OCI-LY1 (cell line): ENCODE measurements at regions not wholly inside any gene's neighbourhood (a gene's known extent, or its start where the extent isn't known, plus 50 kb on each side); places are given as distances from the start of the nearest gene placed in this dataset.

ENCODE experiments used
- H2AFZ ChIP-seq: fragments of 200-600 bp; sonication (generic), shearing (Covaris generic); 2 replicates; pipeline ENCODE4 v1.6.0; 2014; ENCODE audit warnings: antibody characterized with exemption, mild to moderate bottlenecking, low read length
- H3F3A ChIP-seq: fragments of 200-600 bp; sonication (generic), shearing (Covaris generic); 2 replicates; pipeline ENCODE4 v1.6.0; 2014; ENCODE audit warnings: mild to moderate bottlenecking, antibody characterized with exemption, low read length, moderate library complexity; ENCODE audit not compliant: insufficient read depth
- H3K27ac ChIP-seq: fragments of 200-600 bp; sonication (generic); 2 replicates; pipeline ENCODE4 v1.5.1; 2014; ENCODE audit warnings: low read length, mixed run types, mild to moderate bottlenecking, low read depth; ENCODE audit not compliant: poor library complexity, severe bottlenecking
- H3K27me3 ChIP-seq: fragments of 200-600 bp; sonication (generic); 2 replicates; pipeline ENCODE4 v1.6.0; 2014; ENCODE audit warnings: antibody characterized with exemption, mild to moderate bottlenecking, low read length, moderate library complexity; ENCODE audit not compliant: insufficient read depth
- H3K36me3 ChIP-seq: fragments of 200-600 bp; sonication (generic); 2 replicates; pipeline ENCODE4 v1.6.1; 2014; ENCODE audit warnings: mild to moderate bottlenecking, antibody characterized with exemption, low read length, moderate library complexity, mixed read lengths; ENCODE audit not compliant: insufficient read depth
- H3K4me1 ChIP-seq: fragments of 200-600 bp; sonication (generic); 2 replicates; pipeline ENCODE4 v1.5.1; 2014; ENCODE audit warnings: mild to moderate bottlenecking, low read length, moderate library complexity; ENCODE audit not compliant: insufficient read depth, severe bottlenecking
- H3K4me2 ChIP-seq: fragments of 200-600 bp; sonication (generic), shearing (Covaris generic); 2 replicates; pipeline ENCODE4 v1.6.1; 2014; ENCODE audit warnings: low read length
- H3K4me3 ChIP-seq: fragments of 200-600 bp; sonication (generic); 2 replicates; pipeline ENCODE4 v1.5.1; 2014; ENCODE audit warnings: low read length, low read depth, mild to moderate bottlenecking, mixed read lengths; ENCODE audit not compliant: poor library complexity, severe bottlenecking
- H3K79me2 ChIP-seq: fragments of 200-600 bp; shearing (Covaris generic); 2 replicates; pipeline ENCODE4 v1.6.1; 2016; ENCODE audit warnings: mixed run types, low read length, mixed read lengths; ENCODE audit not compliant: insufficient read depth
- H3K9ac ChIP-seq: fragments of 200-600 bp; sonication (generic), shearing (Covaris generic); 2 replicates; pipeline ENCODE4 v1.6.1; 2014; ENCODE audit warnings: mild to moderate bottlenecking, low read length, mixed read lengths
- H3K9me2 ChIP-seq: fragments of 200-600 bp; sonication (generic), shearing (Covaris generic); 2 replicates; pipeline ENCODE4 v1.6.1; 2014; ENCODE audit warnings: low read depth, mild to moderate bottlenecking, low read length, mixed read lengths
- H3K9me3 ChIP-seq: fragments of 200-600 bp; shearing (Covaris generic); 2 replicates; pipeline ENCODE4 v1.6.1; 2014; ENCODE audit warnings: low read length, mixed read lengths
- H4K20me1 ChIP-seq: fragments of 200-600 bp; sonication (generic), shearing (Covaris generic); 2 replicates; pipeline ENCODE4 v1.6.0; 2016; ENCODE audit warnings: mild to moderate bottlenecking, low read length; ENCODE audit not compliant: insufficient read depth
- EZH2 ChIP-seq: fragments of 200-600 bp; sonication (generic), shearing (Covaris generic); IDR thresholded peaks from 2 replicates; pipeline ENCODE4 v1.8.0; 2017; ENCODE audit warnings: borderline replicate concordance, mixed run types, mild to moderate bottlenecking, antibody characterized with exemption, low read length, moderate library complexity, mixed read lengths
- TF ChIP-seq, protein P1 (sequence below): fragments of 200-600 bp; sonication (generic), shearing (Covaris generic); IDR thresholded peaks from 2 replicates; pipeline ENCODE4 v1.5.1; 2017; ENCODE audit warnings: mild to moderate bottlenecking, antibody characterized with exemption, low read length, moderate library complexity, mixed read lengths

DNA sequence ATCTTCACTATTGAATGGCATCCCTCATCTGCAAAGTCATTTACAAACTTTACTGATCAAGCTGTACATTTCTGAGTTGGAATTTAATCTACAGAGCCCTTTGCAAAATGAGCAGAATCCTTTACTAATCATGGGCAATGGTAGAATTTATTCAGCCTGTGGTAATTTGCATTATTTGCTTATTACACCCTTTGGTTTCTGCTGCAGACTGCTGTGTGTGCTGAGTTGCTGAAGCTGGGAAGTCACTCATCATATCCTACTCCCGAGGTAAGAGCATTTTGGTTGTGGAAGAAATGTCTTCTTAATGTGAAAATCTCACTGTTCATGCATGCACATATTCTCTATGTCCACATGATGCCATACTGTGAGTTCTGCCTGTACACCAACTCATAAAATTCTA is 357.4 kb upstream of the SLC39A10 start:
- no peak overlapping the region for H2AFZ ChIP-seq
- no peaks in the 10 kb centered on the region for H3K36me3 ChIP-seq
- no peak overlapping the region for H3K9ac ChIP-seq

DNA sequence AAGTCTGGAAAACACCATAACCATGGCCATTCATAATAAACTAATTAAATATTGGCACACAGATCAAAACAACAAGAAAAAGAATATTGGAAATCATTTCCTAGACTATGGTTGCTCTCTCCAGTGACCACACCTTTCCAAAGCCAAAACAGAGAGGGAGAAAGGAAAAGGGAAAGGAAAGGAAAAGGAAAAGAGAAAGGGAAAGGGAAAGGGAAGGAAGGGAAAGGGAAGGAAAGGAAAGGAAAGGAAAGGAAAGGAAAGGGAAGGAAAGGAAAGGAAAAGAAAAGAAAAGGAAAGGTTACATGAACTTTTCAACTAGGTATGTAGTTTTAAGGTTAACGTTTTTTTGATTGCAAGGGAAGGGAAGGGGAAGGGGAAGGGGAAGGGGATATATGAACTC is 360.5 kb upstream of the SLC39A10 start:
- H3K27me3 ChIP-seq: no peaks in the 10 kb centered on the region
- no peaks in the 10 kb centered on the region for H4K20me1 ChIP-seq
- H3F3A ChIP-seq: no peaks in the 10 kb centered on the region
- no peak overlapping the region for H3K4me3 ChIP-seq
- H3K27ac ChIP-seq: no peak overlapping the region
- H3K4me1 ChIP-seq: no peaks in the 10 kb centered on the region
- H3K9me2 ChIP-seq: no peaks in the 10 kb centered on the region
- H3K9ac ChIP-seq: no peak overlapping the region
- no peak overlapping the region for H2AFZ ChIP-seq
- TF ChIP-seq, protein P1, sequence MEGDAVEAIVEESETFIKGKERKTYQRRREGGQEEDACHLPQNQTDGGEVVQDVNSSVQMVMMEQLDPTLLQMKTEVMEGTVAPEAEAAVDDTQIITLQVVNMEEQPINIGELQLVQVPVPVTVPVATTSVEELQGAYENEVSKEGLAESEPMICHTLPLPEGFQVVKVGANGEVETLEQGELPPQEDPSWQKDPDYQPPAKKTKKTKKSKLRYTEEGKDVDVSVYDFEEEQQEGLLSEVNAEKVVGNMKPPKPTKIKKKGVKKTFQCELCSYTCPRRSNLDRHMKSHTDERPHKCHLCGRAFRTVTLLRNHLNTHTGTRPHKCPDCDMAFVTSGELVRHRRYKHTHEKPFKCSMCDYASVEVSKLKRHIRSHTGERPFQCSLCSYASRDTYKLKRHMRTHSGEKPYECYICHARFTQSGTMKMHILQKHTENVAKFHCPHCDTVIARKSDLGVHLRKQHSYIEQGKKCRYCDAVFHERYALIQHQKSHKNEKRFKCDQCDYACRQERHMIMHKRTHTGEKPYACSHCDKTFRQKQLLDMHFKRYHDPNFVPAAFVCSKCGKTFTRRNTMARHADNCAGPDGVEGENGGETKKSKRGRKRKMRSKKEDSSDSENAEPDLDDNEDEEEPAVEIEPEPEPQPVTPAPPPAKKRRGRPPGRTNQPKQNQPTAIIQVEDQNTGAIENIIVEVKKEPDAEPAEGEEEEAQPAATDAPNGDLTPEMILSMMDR: no peak
- TF ChIP-seq EZH2: no peak
- H3K4me2 ChIP-seq: no peak overlapping the region
- no peaks in the 10 kb centered on the region for H3K9me3 ChIP-seq
- H3K79me2 ChIP-seq: no peaks in the 10 kb centered on the region
- H3K36me3 ChIP-seq: no peaks in the 10 kb centered on the region

More for the DNA sequence above, 357.4 kb upstream of the SLC39A10 start:
- Histone ChIP-seq H3K4me2 (no peak overlapping the region), H3K79me2 (no peaks in the 10 kb centered on the region), H3K4me1 (no peaks in the 10 kb centered on the region), H3K9me3 (no peaks in the 10 kb centered on the region), H3K27me3 (no peaks in the 10 kb centered on the region), H4K20me1 (no peaks in the 10 kb centered on the region), H3K4me3 (no peak overlapping the region), H3K27ac (no peak overlapping the region), H3K9me2 (no peaks in the 10 kb centered on the region), H3F3A (no peaks in the 10 kb centered on the region)
- TF ChIP-seq, protein P1: no peak
- TF ChIP-seq EZH2: no peak

DNA sequence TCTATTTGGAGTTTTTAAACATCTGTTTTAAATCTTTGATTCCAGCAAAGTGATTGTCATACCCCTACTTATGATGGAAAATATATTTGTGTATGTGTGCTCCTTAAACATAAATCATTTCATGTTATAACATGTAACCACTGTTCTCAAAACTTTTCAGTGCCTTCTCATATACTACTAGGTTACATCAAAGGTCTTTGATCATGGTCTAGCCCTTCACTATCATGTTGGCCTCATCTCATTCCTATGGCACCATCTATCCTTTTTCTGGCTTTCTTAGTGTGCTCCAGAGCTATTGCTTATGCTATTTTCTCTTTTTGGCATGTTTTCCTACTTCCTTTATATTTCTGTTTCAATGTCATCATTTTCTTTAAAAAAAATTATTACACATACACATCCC is 367.9 kb upstream of the SLC39A10 start:
- no peaks in the 10 kb centered on the region for H3K27me3 ChIP-seq

More for the DNA sequence above, 367.9 kb upstream of the SLC39A10 start:
- TF ChIP-seq EZH2: no peak
- TF ChIP-seq, protein P1: no peak
- Histone ChIP-seq H3F3A (no peaks in the 10 kb centered on the region), H3K79me2 (no peaks in the 10 kb centered on the region), H3K9ac (no peak overlapping the region), H3K36me3 (no peaks in the 10 kb centered on the region), H2AFZ (no peak overlapping the region), H3K9me3 (no peaks in the 10 kb centered on the region), H3K27ac (no peak overlapping the region), H3K4me3 (no peak overlapping the region), H3K9me2 (no peaks in the 10 kb centered on the region), H4K20me1 (no peaks in the 10 kb centered on the region), H3K4me2 (no peak overlapping the region), H3K4me1 (no peaks in the 10 kb centered on the region)
